GM15510 (cell line): ENCODE measurements at regions not wholly inside any gene's neighbourhood (a gene's known extent, or its start where the extent isn't known, plus 50 kb on each side); places are given as distances from the start of the nearest gene placed in this dataset.

Experiments
- POLR2A ChIP-seq: IDR thresholded peaks from 3 replicates; pipeline ENCODE4 v1.6.1; 2011; ENCODE audit warnings: borderline replicate concordance; ENCODE audit not compliant: insufficient read length; ENCODE audit errors: extremely low read depth

- TF ChIP-seq POLR2A, result no peak
These were observed 822.6 kb upstream of the GRAMD2B start for GRCh38 chr5:125600559-125600958.

GRCh38 chr5:125602184-125602583 is 821.0 kb upstream of the GRAMD2B start:
- TF ChIP-seq POLR2A, result no peak

- no peak for TF ChIP-seq POLR2A
These were observed 819.9 kb upstream of the GRAMD2B start for GRCh38 chr5:125603321-125603720.

- no peak for TF ChIP-seq POLR2A
These were observed 819.1 kb upstream of the GRAMD2B start for GRCh38 chr5:125604104-125604503.

DNA sequence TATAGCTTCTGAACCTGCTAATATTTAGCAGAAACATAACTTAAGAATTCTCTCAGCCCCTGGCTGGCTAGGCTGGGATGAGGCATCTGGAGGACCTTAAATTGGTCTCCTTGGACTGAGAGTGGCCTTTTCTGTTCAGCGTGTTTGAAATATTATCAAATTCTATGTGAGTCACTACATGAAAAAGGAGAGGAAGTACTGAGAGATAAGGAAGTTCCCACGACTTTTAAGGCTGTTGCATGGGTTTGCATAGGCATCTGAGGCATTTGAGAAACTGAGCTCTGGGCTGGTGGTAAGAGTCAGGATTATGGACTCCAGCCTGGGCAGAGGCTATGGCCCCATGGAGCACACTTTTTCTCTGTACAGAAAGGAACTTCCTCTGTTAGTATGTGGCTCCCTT is 816.2 kb upstream of the GRAMD2B start:
- TF ChIP-seq POLR2A, result no peak

DNA sequence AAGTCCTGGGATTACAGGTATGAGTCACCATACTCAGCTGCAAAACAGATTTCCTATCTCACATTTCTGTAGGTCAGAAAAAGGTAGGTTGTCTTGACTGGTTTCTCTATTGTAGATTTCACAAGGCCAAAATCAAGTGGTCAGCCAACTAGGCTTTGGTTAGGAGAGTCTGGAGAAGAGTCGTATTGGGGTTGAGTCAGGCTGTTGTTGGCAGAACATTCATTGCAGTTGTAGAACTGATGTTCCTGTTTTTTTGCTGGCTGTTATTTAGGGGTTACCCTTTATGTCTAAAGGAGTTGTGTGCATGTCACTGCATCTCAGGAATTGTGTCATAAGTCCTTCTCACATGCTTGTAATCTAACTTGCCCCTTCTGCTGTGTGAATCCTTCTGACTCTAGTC is 814.2 kb upstream of the GRAMD2B start:
- no peak for TF ChIP-seq POLR2A

GRCh38 chr5:125610892-125611291 is 812.3 kb upstream of the GRAMD2B start:
- no peak for TF ChIP-seq POLR2A

DNA sequence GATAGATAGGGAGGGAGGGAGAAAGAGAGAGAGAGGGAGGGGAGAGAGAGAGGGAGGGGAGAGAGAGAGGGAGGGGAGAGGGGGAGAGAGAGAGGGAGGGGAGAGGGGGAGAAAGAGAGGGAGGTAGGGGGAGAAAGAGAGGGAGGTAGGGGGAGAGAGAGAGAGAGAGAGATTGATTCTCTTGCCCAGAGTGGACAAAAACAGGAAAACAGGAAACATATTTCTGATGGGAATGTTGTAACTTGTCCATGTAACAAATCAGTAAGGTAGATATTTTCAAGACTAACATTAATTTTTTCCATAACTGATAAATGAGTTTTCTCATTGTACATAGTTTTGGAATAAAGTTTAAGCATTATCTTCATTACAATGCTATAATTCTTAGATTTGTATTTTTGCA is 811.7 kb upstream of the GRAMD2B start:
- TF ChIP-seq POLR2A, result no peak

DNA sequence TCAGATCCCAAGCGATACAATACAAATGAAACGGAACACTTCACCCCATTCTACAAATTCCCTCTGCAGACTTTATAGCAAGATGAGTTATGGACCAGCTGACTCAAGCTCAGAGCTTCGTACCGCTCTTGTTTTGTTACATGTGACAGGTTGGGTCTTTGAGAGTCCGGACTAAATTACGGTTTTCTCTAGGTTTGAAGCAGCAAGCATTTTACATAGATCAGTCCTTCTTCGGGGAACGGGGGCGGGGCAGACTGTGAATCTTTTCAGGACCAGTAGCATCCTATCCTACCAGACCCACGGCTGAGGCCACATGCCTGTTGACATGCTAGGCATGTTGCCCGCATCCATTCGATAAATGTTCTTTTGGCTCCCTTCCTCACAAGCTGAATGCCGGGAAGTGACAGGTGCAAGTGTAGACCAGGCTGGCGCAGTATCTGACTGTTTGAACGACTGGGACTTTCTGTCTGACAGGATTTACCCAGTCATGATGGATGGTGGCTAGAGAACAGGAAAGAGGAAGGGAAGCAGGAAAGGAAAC is 811.0 kb upstream of the GRAMD2B start:
- no peak for TF ChIP-seq POLR2A

- TF ChIP-seq POLR2A, result no peak
These were observed 810.4 kb upstream of the GRAMD2B start for GRCh38 chr5:125612776-125613175.

DNA sequence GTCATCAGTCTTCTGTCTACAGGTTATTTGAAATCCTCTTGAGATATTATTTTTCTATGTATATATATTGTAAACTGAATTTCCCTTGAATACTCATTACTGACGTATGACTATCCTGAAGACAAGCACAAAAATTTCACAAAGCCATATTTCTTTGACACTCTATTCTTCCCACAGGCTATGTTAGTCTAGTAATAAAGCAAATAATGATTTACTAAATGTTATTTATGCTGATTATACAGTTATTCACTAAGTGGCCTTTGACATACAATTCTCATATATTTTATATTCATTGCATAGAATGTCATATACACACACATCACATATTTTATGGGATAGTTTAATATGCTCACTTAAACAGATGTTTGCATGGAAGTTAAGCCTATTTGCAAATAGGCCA is 793.0 kb upstream of the GRAMD2B start:
- TF ChIP-seq POLR2A, result no peak

DNA sequence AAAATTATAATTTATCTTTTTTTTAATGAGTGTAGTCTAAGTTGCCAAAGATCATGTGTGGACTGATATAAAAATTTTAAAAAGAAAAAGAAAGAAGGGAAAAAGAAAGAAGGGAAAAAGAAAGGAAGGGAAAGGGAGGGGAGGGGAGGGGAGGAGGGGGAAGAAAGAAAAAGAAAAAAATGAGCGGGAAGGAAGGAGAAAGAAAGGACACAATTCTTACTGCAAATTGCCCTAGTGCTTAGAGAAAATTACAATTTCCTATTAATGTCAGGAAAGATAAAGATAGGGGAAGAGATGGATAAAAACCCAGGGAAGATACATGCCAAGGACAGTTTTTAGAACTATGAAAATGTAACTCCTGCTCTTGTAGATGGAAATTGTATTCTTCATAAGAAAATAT is 789.7 kb upstream of the GRAMD2B start:
- TF ChIP-seq POLR2A, result no peak

- TF ChIP-seq POLR2A, result no peak
These were observed 788.9 kb upstream of the GRAMD2B start for GRCh38 chr5:125634216-125634835.

GRCh38 chr5:125639858-125640257 is 783.4 kb upstream of the GRAMD2B start:
- no peak for TF ChIP-seq POLR2A

GRCh38 chr5:125652761-125653160 is 770.4 kb upstream of the GRAMD2B start:
- TF ChIP-seq POLR2A, result no peak

GRCh38 chr5:125654392-125654791 is 768.8 kb upstream of the GRAMD2B start:
- TF ChIP-seq POLR2A, result no peak

DNA sequence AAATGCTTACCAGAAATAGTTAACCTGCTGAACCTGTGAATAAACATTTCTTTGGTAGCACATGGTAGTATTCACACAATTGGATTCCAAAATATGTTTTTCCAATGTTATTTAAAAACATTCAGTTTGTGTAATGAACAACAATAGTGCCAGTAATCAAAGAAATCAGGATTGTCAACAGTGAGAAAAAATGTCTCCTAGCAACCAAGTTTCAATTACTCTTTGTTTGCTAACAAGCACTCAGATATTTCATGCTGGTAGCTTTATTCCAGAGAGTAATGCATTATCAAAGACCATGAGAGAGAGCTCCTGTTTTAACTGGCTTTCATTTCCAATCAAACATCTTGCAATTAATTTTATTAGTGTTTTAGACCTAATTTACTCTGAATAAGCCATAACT is 768.1 kb upstream of the GRAMD2B start:
- TF ChIP-seq POLR2A, result no peak
